ENCODE measurements at regions not wholly inside any gene's neighbourhood (a gene's known extent, or its start where the extent isn't known, plus 50 kb on each side); places are given as distances from the start of the nearest gene placed in this dataset.
"Not testable (repeated sequence)": the region's sequence is repeated elsewhere in the genome, so short reads cannot be mapped to it uniquely, and the experiment has no call there.

- no peak for DNase-seq
Observed at GRCh38 chr4:133275246-133275645, 126.2 kb downstream of the PCDH10 start.

GRCh38 chr4:133273401-133273800, 124.3 kb downstream of the PCDH10 start:
- DNase-seq: no peak

GRCh38 chr4:133270021-133270570, 121.0 kb downstream of the PCDH10 start:
- no peak for DNase-seq

- no peak for DNase-seq
Observed at GRCh38 chr4:133268205-133268604, 119.1 kb downstream of the PCDH10 start.

GRCh38 chr4:133267506-133267905, 118.4 kb downstream of the PCDH10 start:
- DNase-seq: not testable (repeated sequence)

GRCh38 chr4:133266966-133267365, 117.9 kb downstream of the PCDH10 start:
- DNase-seq: not testable (repeated sequence)

- not testable (repeated sequence) for DNase-seq
Observed at GRCh38 chr4:133264251-133264650, 115.2 kb downstream of the PCDH10 start.

GRCh38 chr4:133263104-133263503, 114.0 kb downstream of the PCDH10 start:
- no peak for DNase-seq

GRCh38 chr4:133247861-133248260, 98.8 kb downstream of the PCDH10 start:
- no peak for DNase-seq

- DNase-seq: no peak
Observed at GRCh38 chr4:133245226-133245625, 96.1 kb downstream of the PCDH10 start.
